ENCODE measurements at regions not wholly inside any gene's neighbourhood (a gene's known extent, or its start where the extent isn't known, plus 50 kb on each side); places are given as distances from the start of the nearest gene placed in this dataset.

- no peak for DNase-seq (ENCODE audit: low spot score)
Observed at GRCh38 chr1:193806079-193807048, 620.0 kb upstream of the B3GALT2 start.

GRCh38 chr1:193799948-193800690, 613.7 kb upstream of the B3GALT2 start:
- DNase-seq (ENCODE audit: low spot score) = no peak

DNA sequence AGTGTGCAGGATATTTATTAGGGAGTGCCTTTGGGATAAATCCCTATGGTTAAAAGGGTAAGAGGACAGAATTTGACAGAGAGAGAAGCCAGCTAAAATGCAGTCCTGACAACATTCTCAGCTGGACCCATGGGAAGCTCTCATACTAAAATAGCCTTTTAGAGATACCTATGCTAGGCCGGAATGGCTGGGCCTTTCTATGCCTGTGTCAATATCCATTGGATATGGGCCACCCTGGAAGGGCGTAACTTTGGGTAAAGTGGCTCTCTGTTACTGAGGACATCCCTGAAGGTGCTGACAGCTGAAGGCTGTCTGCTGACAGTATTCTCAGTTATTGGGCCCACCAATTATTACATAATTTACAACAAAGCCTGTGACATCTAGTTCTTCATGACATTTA, 613.0 kb upstream of the B3GALT2 start:
- no peak for DNase-seq (ENCODE audit: low spot score)

GRCh38 chr1:193794239-193794638, 607.8 kb upstream of the B3GALT2 start:
- DNase-seq (ENCODE audit: low spot score) = no peak

DNA sequence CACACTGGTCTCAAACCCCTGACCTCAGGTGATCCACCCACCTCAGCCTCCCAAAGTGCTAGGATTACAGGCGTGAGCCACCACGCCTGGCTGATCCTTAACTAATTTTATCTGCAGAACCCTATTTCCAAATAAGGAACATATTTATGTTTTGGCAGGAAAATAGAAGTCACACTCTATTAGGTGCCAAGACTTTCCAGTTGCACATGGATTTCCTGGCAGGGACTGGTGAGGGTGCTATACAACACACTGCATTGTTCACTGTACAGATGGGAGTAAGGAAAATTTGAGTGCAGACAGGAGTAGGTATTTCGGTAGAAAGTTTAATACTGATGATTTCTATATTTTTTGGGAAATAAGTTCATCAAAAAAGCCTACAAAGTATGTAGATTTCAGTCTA, 605.3 kb upstream of the B3GALT2 start:
- DNase-seq (ENCODE audit: low spot score) = no peak

DNA sequence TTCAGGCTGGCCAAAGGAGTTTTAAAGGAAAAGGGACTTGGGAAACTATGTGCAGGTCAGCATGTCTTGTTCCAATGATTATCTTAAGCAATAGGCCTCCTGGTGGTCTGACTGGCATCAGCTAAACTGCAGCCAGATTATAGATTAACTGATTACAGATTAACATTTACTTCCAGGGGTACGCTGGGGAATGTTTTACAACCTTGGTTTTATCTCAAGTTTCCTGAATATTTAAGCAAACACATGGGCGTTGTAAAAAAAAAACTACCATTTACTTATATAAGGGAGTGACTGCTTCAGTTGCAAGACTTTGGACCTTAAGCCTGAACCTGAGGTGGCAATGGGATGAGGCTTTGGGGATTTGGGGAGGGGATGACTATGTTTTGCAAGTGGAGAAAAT, 600.6 kb upstream of the B3GALT2 start:
- DNase-seq (ENCODE audit: low spot score) = no peak

DNA sequence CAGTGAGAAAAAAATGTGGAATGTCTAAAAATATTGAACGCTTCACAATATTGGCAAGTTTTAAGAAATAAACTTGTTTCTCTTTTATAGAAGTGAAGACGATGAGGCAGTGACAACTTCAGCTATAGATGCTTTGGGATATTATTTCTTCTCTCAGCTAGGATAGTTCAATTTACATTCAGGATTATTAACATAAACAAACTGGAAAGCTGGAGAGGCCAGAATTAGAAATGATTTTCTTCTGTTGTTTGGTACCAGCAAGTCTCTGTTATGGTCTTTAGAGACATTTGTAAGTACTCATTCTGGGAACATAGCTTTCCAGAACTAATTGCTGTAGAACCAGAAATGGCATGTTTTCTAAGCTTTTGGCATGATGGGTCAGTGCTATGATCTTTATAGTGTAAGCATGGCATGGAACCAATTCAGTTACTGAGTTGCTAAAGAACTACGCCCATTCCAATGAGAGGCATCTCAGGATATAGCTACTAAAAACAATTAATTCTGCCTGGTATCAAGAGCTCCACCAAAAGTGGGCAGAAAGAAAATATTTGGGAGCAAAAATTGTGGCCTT, 599.5 kb upstream of the B3GALT2 start:
- DNase-seq (ENCODE audit: low spot score) = no peak

GRCh38 chr1:193774536-193775323, 588.3 kb upstream of the B3GALT2 start:
- DNase-seq (ENCODE audit: low spot score) = no peak

- DNase-seq (ENCODE audit: low spot score) = no peak
Observed at GRCh38 chr1:193771596-193771995, 585.2 kb upstream of the B3GALT2 start.

DNA sequence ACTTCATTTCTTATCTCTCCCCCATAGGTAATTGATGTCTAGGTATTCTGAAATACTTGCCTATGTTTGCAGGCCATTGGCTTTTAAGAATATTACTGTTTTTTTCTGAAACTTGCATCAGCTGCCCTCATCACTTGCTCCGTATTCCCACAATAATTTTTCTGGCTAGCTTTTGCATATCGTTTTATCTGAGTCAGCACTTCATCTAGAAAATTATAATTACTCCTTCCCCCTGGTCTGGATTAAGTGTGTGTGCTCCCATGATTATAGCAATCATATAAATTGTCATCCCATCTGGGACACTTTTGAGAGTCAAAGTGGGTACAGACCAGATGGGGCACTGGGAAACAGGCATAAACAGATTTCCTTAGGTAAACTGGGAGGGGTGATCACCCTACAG, 583.2 kb upstream of the B3GALT2 start:
- DNase-seq (ENCODE audit: low spot score) = no peak

DNA sequence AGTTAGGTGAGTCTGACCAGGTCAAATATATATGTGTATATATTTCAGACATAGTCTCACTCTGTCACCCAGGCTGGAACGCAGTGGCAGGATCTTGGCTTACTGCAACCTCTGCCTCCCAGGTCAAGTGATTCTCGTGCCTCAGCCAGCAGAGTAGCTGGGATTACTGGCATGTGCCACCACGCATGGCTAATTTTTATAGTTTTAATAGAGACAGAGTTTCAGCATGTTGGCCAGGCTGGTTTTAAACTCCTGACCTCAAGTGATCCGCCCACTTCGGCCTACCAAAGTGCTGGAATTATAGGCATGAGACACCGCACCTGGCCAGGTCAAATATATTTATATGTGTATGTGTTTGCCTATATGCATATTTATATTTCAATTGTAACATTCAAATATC, 581.5 kb upstream of the B3GALT2 start:
- DNase-seq (ENCODE audit: low spot score) = no peak

- peak; percentile 43 for DNase-seq (ENCODE audit: low spot score)
Observed at GRCh38 chr1:193766329-193766728, 579.9 kb upstream of the B3GALT2 start.

GRCh38 chr1:193763266-193763665, 576.9 kb upstream of the B3GALT2 start:
- no peak for DNase-seq (ENCODE audit: low spot score)

- no peak for DNase-seq (ENCODE audit: low spot score)
Observed at GRCh38 chr1:193762236-193762635, 575.8 kb upstream of the B3GALT2 start.

- DNase-seq (ENCODE audit: low spot score) = no peak
Observed at GRCh38 chr1:193755441-193755840, 569.0 kb upstream of the B3GALT2 start.

DNA sequence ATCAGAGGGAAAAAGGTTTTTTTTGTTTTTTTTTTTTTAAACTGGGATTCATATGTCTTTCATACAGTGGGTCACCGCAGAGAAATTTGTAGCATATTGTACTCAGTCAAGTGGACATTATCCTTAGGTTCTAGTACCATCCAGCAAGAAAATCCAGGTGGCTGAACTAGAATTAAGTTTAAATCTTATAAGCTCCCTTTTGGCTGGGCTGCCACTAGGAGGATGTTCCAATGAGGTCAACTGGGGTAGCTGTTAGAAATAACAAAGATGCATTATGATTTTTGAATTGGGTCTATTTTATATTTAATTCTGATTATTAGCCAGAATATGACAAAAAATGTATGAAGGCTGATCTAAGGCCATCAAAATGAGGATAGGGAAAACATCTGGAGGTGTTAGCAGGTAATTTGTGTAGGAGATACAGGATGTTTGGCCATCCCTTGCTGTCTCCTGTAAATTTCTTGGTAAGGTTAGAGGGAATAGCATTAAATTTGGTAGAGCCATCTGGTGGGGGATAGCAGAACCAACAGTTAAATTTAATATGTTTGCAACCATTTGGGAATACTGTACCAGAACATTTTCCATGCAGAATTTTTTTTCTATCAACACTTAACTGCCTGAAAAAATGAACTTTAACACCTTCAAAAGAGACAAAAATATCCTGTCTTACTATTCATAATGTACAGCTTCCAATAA, 568.5 kb upstream of the B3GALT2 start:
- DNase-seq (ENCODE audit: low spot score) = no peak

DNA sequence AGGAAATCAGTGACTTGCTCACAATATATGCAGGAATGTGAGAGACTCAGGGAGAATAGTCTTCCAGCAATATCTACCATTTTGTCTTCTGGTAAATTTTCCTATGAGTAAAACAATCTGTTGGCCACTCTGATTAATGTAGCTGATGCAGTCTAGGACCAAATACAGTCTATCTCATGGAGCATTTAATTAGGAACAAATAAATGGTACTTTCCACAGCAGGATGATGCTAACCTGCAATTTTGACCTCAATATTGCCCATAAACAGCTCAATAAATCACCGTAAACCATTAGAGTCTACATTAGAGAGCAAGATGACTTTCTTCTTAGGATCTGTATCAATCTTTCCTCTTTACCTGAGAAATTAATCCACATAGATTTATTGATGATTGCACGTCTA, 567.7 kb upstream of the B3GALT2 start:
- no peak for DNase-seq (ENCODE audit: low spot score)

- no peak for DNase-seq (ENCODE audit: low spot score)
Observed at GRCh38 chr1:193753038-193753756, 566.8 kb upstream of the B3GALT2 start.

DNA sequence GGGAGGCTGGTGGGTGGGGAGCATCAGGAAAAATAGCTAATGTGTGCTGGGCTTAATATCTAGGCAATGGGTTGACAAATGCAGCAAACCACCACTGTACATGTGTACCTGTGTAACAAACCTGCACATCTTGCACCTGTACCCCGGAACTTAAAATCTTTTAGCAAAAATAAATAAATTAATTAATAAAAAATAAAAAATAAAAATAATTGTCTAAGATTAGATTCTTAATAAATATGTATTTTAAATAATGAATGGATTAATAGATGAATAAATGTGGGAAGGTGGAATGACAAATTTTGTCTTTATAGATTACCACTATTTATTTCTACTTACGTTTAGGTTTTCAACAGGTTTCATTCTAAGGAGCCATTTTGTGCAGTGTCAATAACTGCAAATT, 563.5 kb upstream of the B3GALT2 start:
- DNase-seq (ENCODE audit: low spot score) = no peak

DNA sequence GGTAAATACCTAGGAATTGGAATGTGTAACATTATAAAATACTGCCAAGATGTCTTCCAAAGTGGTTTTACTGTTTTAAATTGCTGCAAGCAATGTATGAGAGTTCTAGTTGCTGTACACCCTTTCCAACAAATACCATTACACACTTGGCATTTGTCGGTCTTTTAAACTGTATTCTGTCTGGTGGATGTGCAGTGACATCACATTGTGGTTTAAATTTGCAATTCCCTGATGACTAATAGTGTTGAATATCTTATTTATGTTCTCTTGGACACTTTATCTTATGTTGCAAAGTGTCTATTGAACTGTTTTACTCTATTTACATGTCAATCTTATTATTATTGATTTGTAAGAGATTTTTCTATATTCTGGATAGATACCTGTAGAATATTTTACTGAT, 561.2 kb upstream of the B3GALT2 start:
- no peak for DNase-seq (ENCODE audit: low spot score)

- DNase-seq (ENCODE audit: low spot score) = no peak
Observed at GRCh38 chr1:193741228-193741627, 554.8 kb upstream of the B3GALT2 start.
